NCI-H2081 treated with DMSO at 0.1 percent for 48 hours (cell line): ENCODE measurements at regions not wholly inside any gene's neighbourhood (a gene's known extent, or its start where the extent isn't known, plus 50 kb on each side); places are given as distances from the start of the nearest gene placed in this dataset.

Source experiments
- DNase-seq: peaks from one replicate; lab custom pipeline; 2025; lab: John Stamatoyannopoulos, UW

GRCh38 chr4:11632483-11632882 lies 203.8 kb upstream of the HS3ST1 start:
- no peak for DNase-seq

DNA sequence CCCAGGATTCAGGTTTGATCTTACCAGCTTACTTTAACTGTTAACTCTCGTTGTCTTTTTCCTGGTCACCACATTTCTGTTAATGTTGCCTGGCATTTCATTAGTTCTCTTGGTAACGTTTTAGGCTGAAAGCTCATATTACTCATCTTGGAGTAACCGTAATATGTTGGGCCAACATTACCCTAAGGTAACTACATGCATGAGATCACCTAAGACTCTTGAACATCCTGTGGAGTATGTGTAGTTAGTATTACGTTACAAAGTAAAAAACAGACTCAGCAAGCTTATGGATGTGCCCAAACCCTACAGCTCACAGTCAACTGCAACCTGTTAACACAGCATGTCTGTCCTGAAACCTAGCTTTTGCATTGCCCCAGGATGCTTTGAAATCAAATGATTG lies 203.3 kb upstream of the HS3ST1 start:
- DNase-seq = no peak

GRCh38 chr4:11631416-11631815 lies 202.7 kb upstream of the HS3ST1 start:
- DNase-seq = no peak

GRCh38 chr4:11628093-11628725 lies 199.5 kb upstream of the HS3ST1 start:
- no peak for DNase-seq

DNA sequence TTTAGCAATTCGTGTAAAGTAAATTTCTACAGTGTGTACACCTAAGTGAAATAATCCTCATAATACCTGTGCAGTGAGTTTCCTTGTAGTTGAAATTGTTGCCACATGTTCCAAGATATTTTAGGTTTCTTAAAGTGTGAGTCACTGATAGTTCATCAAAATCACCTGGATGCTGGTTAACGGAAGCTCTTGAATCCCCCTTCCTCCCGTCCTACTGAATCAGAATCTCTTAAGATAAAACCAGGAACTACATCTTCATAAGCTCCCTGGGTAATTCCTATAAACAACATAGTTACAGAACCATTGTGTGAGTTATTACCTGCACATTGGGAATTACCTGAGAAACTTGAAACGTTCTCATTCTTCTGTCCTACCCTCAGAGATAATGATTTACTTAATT lies 197.4 kb upstream of the HS3ST1 start:
- no peak for DNase-seq

DNA sequence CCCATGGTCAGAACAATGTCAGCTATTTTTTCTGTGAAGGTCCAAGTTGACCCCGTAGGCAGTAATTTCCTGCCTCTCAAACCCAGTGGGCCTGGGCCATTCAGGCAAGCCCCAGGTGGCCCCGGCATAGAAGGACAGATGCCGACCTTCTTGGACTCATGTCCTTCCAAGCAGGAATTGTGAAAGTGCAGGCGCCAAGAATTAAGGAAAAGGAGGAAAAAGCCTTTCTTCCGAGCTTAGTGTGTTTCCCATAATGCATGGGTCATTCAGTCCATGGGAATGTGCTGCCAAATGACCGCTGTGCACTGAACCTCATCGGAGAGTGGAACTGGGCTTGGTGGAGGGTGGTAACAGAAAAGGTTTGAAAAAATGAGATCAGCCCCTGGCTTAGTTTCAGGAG lies 196.5 kb upstream of the HS3ST1 start:
- DNase-seq = no peak

GRCh38 chr4:11624370-11624769 lies 195.7 kb upstream of the HS3ST1 start:
- no peak for DNase-seq

DNA sequence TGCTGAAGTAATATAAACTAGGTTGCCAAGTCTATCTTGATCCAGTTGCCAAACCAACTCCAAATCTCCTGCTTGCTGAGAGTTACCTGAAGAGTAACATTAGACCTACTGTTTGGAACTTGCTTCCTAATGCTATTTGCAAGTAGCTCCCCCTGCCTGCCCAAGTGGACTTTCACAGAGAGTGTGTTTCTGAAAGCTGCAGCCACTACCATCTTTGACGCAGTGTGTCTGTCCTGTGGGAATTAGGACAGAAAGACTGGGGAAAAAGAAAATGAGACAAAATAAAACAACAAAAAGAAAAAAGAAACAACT lies 195.0 kb upstream of the HS3ST1 start:
- no peak for DNase-seq

DNA sequence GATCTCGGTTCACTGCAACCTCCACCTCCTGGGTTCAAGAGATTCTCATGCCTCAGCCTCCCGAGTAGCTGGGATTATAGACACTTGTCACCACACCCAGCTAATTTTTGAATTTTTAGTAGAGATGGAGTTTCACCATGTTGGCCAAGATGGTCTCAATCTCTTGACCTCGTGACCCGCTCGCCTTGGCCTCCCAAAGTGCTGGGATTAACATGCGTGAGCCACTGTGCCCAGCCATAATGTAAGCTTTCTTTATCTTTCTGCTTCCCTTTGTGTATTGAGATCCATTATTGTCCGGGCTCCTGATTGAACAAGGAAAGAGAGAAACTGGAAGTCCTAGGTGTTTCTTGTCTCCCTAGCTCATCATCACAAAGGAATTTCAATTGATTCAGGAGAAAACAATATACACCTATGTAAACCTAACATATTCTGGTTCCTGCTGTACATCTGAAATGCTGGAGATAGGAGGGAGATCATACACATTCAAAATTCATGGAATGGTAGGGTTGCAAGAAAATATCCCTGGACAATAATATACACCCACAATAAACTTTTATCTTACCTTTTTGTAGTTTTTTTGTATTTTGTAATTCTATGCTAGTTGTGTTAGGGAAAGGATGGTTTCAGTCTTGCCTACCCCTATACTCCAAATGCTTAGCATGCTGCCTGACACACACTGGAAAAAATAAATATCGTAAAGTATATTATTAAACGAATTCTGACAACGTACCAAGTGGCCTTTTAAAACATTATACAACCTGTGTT lies 194.4 kb upstream of the HS3ST1 start:
- DNase-seq = no peak

GRCh38 chr4:11620861-11621260 lies 192.2 kb upstream of the HS3ST1 start:
- DNase-seq = no peak

GRCh38 chr4:11618666-11619282 lies 190.1 kb upstream of the HS3ST1 start:
- DNase-seq = no peak

DNA sequence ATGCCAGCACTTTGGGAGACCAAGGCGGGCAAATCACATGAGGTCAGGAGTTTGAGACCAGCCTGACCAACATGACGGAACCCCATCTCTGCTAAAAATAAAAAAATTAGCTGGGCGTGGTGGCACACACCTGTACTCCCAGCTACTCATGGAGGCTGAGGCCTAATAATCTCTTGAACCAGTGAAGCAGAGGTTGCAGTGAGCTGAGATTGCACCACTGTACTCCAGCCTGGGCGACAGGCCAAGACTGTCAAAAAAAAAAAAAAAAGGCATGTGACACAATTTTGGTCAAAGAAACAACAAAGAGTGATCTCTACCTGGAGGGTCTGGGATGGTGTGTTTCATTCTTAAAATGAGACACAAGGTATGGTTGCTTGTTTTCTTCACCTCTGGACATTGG lies 188.2 kb upstream of the HS3ST1 start:
- no peak for DNase-seq

DNA sequence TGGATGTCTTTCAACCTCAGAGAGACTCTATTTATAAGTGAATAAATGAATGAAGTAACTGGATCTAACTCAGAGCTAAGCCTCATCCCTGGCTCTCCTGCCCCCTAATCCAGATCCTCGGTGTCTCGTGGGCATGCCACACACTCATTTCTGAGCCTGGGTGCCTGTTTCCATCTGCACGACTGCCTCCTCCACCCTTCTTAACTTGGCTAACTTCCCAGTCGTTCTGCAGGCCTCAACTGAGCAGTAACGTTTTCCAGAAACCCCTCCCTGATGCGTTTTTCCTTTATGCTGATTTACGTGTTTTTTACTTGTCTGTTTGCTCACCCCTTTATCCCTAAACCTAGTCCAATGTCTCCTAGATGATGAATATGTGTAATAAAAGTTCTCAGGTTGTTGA lies 186.9 kb upstream of the HS3ST1 start:
- no peak for DNase-seq

- DNase-seq = no peak
Observed at GRCh38 chr4:11614426-11614825, 185.7 kb upstream of the HS3ST1 start.

DNA sequence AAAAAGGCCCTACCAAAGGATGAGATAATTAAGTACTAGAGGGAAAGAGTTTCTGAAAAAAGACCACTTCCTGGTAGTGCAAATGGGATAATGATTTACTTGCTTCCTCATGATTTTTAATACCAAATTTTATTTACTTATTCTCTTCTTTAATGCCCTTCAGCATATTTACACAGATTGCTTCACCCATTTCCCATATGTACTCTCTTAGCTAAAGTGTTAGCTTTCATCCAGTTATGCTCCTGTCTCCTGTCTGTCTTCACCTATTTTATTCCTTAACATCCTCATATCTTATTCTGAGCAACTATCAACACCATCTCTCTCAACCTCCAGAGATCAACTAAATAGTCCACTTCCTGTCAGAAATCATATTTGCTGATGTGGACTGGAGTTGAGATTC lies 183.2 kb upstream of the HS3ST1 start:
- DNase-seq = no peak

DNA sequence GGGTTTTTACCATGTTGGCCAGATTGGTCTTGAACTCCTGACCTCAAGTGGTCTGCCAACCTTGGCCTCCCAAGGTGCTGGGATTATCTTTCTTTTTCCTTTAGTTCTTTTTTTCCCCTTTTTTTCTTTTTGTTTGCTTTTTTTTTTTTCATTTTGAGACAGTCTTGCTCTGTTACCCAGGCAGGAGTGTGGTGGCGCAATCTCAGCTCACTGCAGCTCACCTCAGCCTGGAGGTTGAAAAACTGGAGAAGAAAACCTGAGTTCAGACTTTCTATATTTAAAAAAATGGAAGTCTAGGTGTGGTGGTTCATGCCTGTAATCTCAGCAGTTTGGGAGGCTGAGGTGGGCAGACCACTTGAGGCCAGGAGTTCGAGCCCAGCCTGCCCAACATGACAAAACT lies 181.1 kb upstream of the HS3ST1 start:
- DNase-seq = no peak

DNA sequence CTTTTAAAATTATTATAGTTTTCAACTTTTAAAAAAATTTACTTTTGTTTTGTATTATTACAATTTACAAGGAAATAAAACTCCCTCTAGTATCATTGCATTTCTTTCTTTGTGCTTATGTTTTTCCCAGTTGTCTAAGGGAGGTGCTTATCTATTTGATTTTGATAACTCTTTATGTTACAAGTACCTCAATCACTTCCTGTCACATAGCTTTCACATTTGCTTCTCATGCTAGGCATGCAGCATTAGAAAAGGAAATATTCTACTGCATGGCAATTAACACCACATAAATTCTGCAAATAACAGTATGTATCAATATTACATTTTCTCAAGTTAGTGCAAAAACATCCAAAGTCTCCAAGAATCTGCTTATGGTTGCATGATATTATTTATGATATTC lies 180.3 kb upstream of the HS3ST1 start:
- no peak for DNase-seq

DNA sequence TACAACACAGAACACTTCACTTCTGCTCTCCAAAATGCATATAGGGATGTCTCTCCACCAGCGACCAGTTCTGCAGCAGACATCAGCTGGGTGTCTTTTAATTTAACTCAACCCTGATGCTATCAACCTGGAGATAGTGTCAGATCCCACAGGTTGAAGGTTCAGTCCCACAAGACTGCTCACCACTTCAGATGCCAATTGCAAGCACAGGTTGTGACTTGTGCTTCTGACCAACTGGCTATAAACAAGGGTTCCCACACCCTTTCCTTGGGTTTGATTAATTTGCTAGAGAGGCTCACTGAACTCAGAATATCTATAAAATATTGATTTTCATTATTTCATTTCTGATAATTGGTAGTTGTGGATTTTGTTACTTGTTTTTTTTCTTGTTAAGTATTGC lies 177.4 kb upstream of the HS3ST1 start:
- DNase-seq = no peak

DNA sequence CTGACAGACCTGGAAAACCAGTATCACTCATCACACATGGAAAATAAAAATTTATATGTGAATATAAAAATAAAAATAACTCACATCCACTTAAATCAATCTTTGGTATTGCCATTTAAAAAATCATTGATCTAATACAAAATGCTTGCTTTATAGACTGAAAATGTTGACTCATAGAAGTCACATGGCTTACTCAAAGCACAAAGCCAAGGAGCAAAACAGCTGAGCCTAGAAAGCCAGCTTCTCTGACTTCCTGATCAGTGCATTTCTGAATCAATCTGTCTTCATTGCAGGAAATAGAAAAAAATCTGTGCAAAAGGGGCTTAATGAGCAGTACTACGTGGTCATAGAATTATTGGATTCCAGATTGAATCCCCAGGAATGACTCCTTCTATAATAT lies 176.9 kb upstream of the HS3ST1 start:
- DNase-seq = no peak

- no peak for DNase-seq
Observed at GRCh38 chr4:11604821-11605220, 176.1 kb upstream of the HS3ST1 start.

- no peak for DNase-seq
Observed at GRCh38 chr4:11603591-11604194, 175.0 kb upstream of the HS3ST1 start.

- DNase-seq = no peak
Observed at GRCh38 chr4:11602606-11603340, 174.1 kb upstream of the HS3ST1 start.

- no peak for DNase-seq
Observed at GRCh38 chr4:11599064-11599463, 170.4 kb upstream of the HS3ST1 start.
